22Rv1 (cell line): ENCODE measurements at regions not wholly inside any gene's neighbourhood (a gene's known extent, or its start where the extent isn't known, plus 50 kb on each side); places are given as distances from the start of the nearest gene placed in this dataset.

Source experiments
- CTCF ChIP-seq: fragments of 450-650 bp; IDR thresholded peaks from 2 replicates; pipeline ENCODE4 v1.5.1; 2017; ENCODE audit warnings: mild to moderate bottlenecking
- ZFX ChIP-seq: fragments of 450-650 bp; IDR thresholded peaks from 2 replicates; pipeline ENCODE4 v1.6.1; 2017; ENCODE audit warnings: antibody characterized with exemption, borderline replicate concordance

- TF ChIP-seq CTCF (no peak), ZFX (no peak)
These were observed 138.3 kb upstream of the IL1RAPL2 start for GRCh38 chrX:104427693-104428092.
